Body of pancreas (tissue), 4 donors: ENCODE measurements at regions not wholly inside any gene's neighbourhood (a gene's known extent, or its start where the extent isn't known, plus 50 kb on each side); places are given as distances from the start of the nearest gene placed in this dataset.

Experiments used
- POLR2A ChIP-seq, 3 donors: fragments of 450-650 bp; IDR thresholded peaks; one replicate each; pipeline ENCODE4 v1.6.1; 2016; ENCODE audit warnings: antibody characterized with exemption in 3 of 3, mild to moderate bottlenecking in 2 of 3
- TF ChIP-seq, protein P1 (sequence below), 7 experiments: fragments of 450-650 bp in 4 of 7; fragments of 200-600 bp in 3 of 7; sonication (generic) in 3 of 7; IDR thresholded peaks; one replicate each; pipeline ENCODE4 v1.5.1; 2016 to 2019; ENCODE audit warnings: antibody characterized with exemption in 7 of 7

DNA sequence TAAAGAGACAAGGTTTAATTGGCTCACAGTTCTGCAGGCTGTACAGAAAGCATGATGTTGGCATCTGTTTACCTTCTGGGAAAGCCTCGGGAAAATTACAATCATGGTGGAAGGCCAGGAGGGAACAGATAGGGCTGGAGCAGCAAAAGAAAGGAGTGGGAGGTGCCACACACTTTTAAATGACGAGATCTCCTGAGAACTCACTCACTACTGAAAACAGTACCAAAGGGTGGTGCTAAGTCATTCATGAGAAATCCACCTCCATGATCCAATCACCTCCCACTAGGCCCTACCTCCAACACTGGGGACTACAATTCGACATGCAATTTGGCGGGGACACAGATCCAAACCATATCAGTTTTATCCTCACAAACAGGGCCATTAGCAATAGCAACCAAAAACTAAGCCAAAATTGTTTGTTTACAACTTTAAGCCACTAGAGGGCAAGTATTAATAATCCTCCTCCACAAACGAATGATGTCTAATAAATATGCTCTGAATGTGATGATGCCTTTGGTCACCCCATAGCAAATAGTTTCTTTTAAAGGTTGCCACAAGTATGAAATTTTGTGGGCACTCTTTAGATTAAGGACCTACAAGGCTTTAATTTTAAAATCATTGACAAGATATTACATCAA, 129.2 kb upstream of the NRBF2 start:
- TF ChIP-seq, protein P1, sequence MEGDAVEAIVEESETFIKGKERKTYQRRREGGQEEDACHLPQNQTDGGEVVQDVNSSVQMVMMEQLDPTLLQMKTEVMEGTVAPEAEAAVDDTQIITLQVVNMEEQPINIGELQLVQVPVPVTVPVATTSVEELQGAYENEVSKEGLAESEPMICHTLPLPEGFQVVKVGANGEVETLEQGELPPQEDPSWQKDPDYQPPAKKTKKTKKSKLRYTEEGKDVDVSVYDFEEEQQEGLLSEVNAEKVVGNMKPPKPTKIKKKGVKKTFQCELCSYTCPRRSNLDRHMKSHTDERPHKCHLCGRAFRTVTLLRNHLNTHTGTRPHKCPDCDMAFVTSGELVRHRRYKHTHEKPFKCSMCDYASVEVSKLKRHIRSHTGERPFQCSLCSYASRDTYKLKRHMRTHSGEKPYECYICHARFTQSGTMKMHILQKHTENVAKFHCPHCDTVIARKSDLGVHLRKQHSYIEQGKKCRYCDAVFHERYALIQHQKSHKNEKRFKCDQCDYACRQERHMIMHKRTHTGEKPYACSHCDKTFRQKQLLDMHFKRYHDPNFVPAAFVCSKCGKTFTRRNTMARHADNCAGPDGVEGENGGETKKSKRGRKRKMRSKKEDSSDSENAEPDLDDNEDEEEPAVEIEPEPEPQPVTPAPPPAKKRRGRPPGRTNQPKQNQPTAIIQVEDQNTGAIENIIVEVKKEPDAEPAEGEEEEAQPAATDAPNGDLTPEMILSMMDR (IDR thresholded peaks at IDR 0.05), result peak in 1 of 7 experiments; percentile 15
- TF ChIP-seq POLR2A (IDR thresholded peaks at IDR 0.05), result no peak
